H9 (cell line): ENCODE measurements at regions not wholly inside any gene's neighbourhood (a gene's known extent, or its start where the extent isn't known, plus 50 kb on each side); places are given as distances from the start of the nearest gene placed in this dataset.

Experiments
- DNase-seq: peaks from one replicate; pipeline ENCODE4 v3.0.0-alpha.2; 2017
- H2AFZ ChIP-seq: one replicate; pipeline ENCODE4 v1.6.1; 2013; ENCODE audit warnings: mild to moderate bottlenecking, low read length, control low read depth, moderate library complexity
- H2AK5ac ChIP-seq: 2 replicates; pipeline ENCODE4 v1.6.1; 2013; ENCODE audit warnings: low read length, control low read depth, mixed read lengths; ENCODE audit not compliant: insufficient read length
- H2BK120ac ChIP-seq: one replicate; pipeline ENCODE4 v1.6.1; 2013; ENCODE audit warnings: low read depth, mild to moderate bottlenecking, low read length, control low read depth, inconsistent platforms; ENCODE audit not compliant: poor library complexity, severe bottlenecking
- H2BK12ac ChIP-seq: 2 replicates; pipeline ENCODE4 v1.6.1; 2013; ENCODE audit warnings: low read length, control low read depth, mixed read lengths, low read depth; ENCODE audit not compliant: insufficient read length
- H2BK15ac ChIP-seq: 2 replicates; pipeline ENCODE4 v1.6.1; 2013; ENCODE audit warnings: low read depth, low read length, control low read depth
- H2BK20ac ChIP-seq: one replicate; pipeline ENCODE4 v1.6.1; 2013; ENCODE audit warnings: low read depth, mild to moderate bottlenecking, low read length, control low read depth, inconsistent platforms; ENCODE audit not compliant: poor library complexity, severe bottlenecking
- H2BK5ac ChIP-seq: 2 replicates; pipeline ENCODE4 v1.6.1; 2013; ENCODE audit warnings: low read length, control low read depth, mixed read lengths; ENCODE audit not compliant: insufficient read length
- H3K14ac ChIP-seq: 2 replicates; pipeline ENCODE4 v1.6.1; 2013; ENCODE audit warnings: low read length, control low read depth; ENCODE audit not compliant: insufficient read depth
- H3K18ac ChIP-seq: 2 replicates; pipeline ENCODE4 v1.6.1; 2013; ENCODE audit warnings: low read depth, mild to moderate bottlenecking, mixed read lengths, low read length, control low read depth; ENCODE audit not compliant: insufficient read length
- H3K23ac ChIP-seq: 2 replicates; pipeline ENCODE4 v1.6.1; 2013; ENCODE audit warnings: low read length, control low read depth, mixed read lengths, low read depth; ENCODE audit not compliant: insufficient read length
- H3K23me2 ChIP-seq: 2 replicates; pipeline ENCODE4 v1.6.1; 2013; ENCODE audit warnings: low read depth, mild to moderate bottlenecking, mixed read lengths, low read length, control low read depth; ENCODE audit not compliant: insufficient read length, poor library complexity, severe bottlenecking
- H3K27ac ChIP-seq: 2 replicates; pipeline ENCODE4 v1.5.1; 2013; ENCODE audit warnings: low read length, control low read depth, mixed read lengths, low read depth; ENCODE audit not compliant: insufficient read length
- H3K27me3 ChIP-seq: 2 replicates; pipeline ENCODE4 v1.6.1; 2013; ENCODE audit warnings: low read length, control low read depth, inconsistent platforms; ENCODE audit not compliant: insufficient read depth
- H3K4ac ChIP-seq: 2 replicates; pipeline ENCODE4 v1.6.1; 2013; ENCODE audit warnings: low read depth, mild to moderate bottlenecking, control low read depth, inconsistent platforms, low read length, moderate library complexity
- H3K4me1 ChIP-seq: 2 replicates; pipeline ENCODE4 v1.6.1; 2013; ENCODE audit warnings: low read length, control low read depth, inconsistent platforms; ENCODE audit not compliant: insufficient read depth
- H3K4me2 ChIP-seq: 2 replicates; pipeline ENCODE4 v1.6.1; 2013; ENCODE audit warnings: low read length, control low read depth, mixed read lengths; ENCODE audit not compliant: insufficient read length, insufficient read depth
- H3K56ac ChIP-seq: 2 replicates; pipeline ENCODE4 v1.6.1; 2013; ENCODE audit warnings: low read depth, mild to moderate bottlenecking, mixed read lengths, low read length, control low read depth; ENCODE audit not compliant: insufficient read length
- H3K79me1 ChIP-seq: 2 replicates; pipeline ENCODE4 v1.6.1; 2013; ENCODE audit warnings: low read depth, mild to moderate bottlenecking, moderate library complexity, low read length, control low read depth, inconsistent platforms; ENCODE audit not compliant: insufficient read depth, poor library complexity, severe bottlenecking
- H3K79me2 ChIP-seq: 2 replicates; pipeline ENCODE4 v1.6.1; 2013; ENCODE audit warnings: low read length, control low read depth, inconsistent platforms; ENCODE audit not compliant: insufficient read depth
- H3K9ac ChIP-seq: 2 replicates; pipeline ENCODE4 v1.6.1; 2013; ENCODE audit warnings: low read length, control low read depth, mixed read lengths; ENCODE audit not compliant: insufficient read length; ENCODE audit errors: extremely low read depth
- H3K9me3 ChIP-seq: one replicate; pipeline ENCODE4 v1.6.1; 2013; ENCODE audit warnings: low read depth, low read length, inconsistent platforms; ENCODE audit not compliant: control insufficient read depth
- H3T11ph ChIP-seq: one replicate; pipeline ENCODE4 v1.6.1; 2013; ENCODE audit warnings: mild to moderate bottlenecking, low read length, control low read depth, inconsistent platforms
- H4K20me1 ChIP-seq: one replicate; pipeline ENCODE4 v1.6.1; 2013; ENCODE audit not compliant: control insufficient read depth, insufficient read length, insufficient read depth
- H4K5ac ChIP-seq: 2 replicates; pipeline ENCODE4 v1.6.1; 2013; ENCODE audit warnings: low read depth, mild to moderate bottlenecking, mixed read lengths, low read length, control low read depth; ENCODE audit not compliant: insufficient read length
- H4K8ac ChIP-seq: replicated peaks from 2 replicates; pipeline ENCODE4 v1.6.1; 2013; ENCODE audit warnings: low read length, control low read depth, mixed read lengths, low read depth; ENCODE audit not compliant: insufficient read length
- H4K91ac ChIP-seq: 2 replicates; pipeline ENCODE4 v1.6.1; 2013; ENCODE audit warnings: low read depth, mild to moderate bottlenecking, moderate library complexity, mixed read lengths, low read length, control low read depth; ENCODE audit not compliant: insufficient read length
- H3K27ac Mint-ChIP-seq, 3 experiments: 2 replicates in 2 of 3; 3 replicates in 1 of 3; pipeline ENCODE4 v1.8.0; 2020 to 2021; ENCODE audit warnings: mixed read lengths in 3 of 3, mild to moderate bottlenecking in 1 of 3, moderate library complexity in 1 of 3
- H3K27me3 Mint-ChIP-seq: 2 replicates; pipeline ENCODE4 v1.8.0; 2021; ENCODE audit warnings: low read depth, mild to moderate bottlenecking, moderate library complexity, mixed read lengths
- H3K36me3 Mint-ChIP-seq, 3 experiments: 2 replicates in 2 of 3; 3 replicates in 1 of 3; pipeline ENCODE4 v1.8.0; 2020 to 2021; ENCODE audit warnings: low read depth in 3 of 3, mixed read lengths in 3 of 3; ENCODE audit not compliant: insufficient read depth in 1 of 3
- H3K4me1 Mint-ChIP-seq, 2 experiments: 2 replicates each; pipeline ENCODE4 v1.8.0; 2020; ENCODE audit warnings: mixed read lengths in 2 of 2
- H3K4me3 Mint-ChIP-seq, 2 experiments: 2 replicates in 1 of 2; 3 replicates in 1 of 2; pipeline ENCODE4 v1.8.0; 2020 to 2021; ENCODE audit warnings: mild to moderate bottlenecking in 2 of 2, mixed read lengths in 2 of 2, moderate library complexity in 1 of 2
- H3K9me3 Mint-ChIP-seq, 2 experiments: 2 replicates in 1 of 2; 3 replicates in 1 of 2; pipeline ENCODE4 v1.8.0; 2020; ENCODE audit warnings: mild to moderate bottlenecking in 2 of 2, mixed read lengths in 2 of 2, moderate library complexity in 1 of 2
- WGBS: extraction: QIAGEN DNeasy Blood & Tissue Kit; methylation state at CpG from one replicate; pipeline ENCODE4 v1.1.7; 2013; ENCODE audit warnings: missing lambda C conversion rate, low lambda C conversion rate, mixed read lengths; ENCODE audit not compliant: insufficient read length; ENCODE audit errors: extremely low coverage; 5-methylcytosine and 5-hydroxymethylcytosine counted together
- TF ChIP-seq, protein P1 (sequence below): fragments of 200-600 bp; sonication (generic); conservative IDR thresholded peaks from 3 replicates; pipeline ENCODE4 v1.8.0; 2021; ENCODE audit warnings: antibody characterized with exemption, mild to moderate bottlenecking

DNA sequence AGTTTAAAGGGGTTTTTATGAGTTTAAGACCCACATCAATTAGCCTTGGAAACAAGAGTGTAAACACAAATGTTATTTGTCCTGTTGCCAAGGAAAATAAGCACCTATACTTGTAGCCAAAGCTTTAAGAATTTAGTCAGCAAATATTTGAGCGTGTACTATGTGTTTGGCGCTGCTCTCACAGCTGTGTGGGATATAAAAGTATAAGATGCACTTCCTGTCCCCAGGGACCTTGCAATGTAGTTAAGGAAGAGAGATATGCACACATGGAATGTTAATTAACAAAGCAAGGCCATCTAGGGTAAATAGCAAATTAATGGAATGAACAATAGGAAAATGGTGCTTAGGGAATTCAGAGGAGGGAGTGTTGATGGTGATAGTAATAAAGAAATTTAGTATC is 134.9 kb upstream of the SRRM4 start:
- DNase-seq: no peak
- Mint-ChIP-seq H3K27ac (no peak overlapping the region), H3K9me3 (no peaks in the 10 kb centered on the region), H3K27me3 (peaks cover 16% of the 10 kb centered on the region), H3K4me1 (peaks cover 2 to 3% of the 10 kb centered on the region in 2 experiments; a peak in 3 of 4 replicates), H3K4me3 (no peak overlapping the region), H3K36me3 (no peaks in the 10 kb centered on the region; a peak in 1 of 7 replicates)
- no peaks in the 10 kb centered on the region for H4K20me1 ChIP-seq
- H2AFZ ChIP-seq: no peak overlapping the region
- no peaks in the 10 kb centered on the region for H3K27me3 ChIP-seq
- no peaks in the 10 kb centered on the region for H3K79me1 ChIP-seq
- H2BK20ac ChIP-seq: no peak overlapping the region
- H2BK12ac ChIP-seq: no peak overlapping the region
- no peak overlapping the region for H3K4ac ChIP-seq
- no peaks in the 10 kb centered on the region for H3K23me2 ChIP-seq
- H4K5ac ChIP-seq: no peak overlapping the region
- no peaks in the 10 kb centered on the region for H3K4me1 ChIP-seq
- H3K14ac ChIP-seq: no peak overlapping the region
- no peak overlapping the region for H3K9ac ChIP-seq
- TF ChIP-seq, protein P1, sequence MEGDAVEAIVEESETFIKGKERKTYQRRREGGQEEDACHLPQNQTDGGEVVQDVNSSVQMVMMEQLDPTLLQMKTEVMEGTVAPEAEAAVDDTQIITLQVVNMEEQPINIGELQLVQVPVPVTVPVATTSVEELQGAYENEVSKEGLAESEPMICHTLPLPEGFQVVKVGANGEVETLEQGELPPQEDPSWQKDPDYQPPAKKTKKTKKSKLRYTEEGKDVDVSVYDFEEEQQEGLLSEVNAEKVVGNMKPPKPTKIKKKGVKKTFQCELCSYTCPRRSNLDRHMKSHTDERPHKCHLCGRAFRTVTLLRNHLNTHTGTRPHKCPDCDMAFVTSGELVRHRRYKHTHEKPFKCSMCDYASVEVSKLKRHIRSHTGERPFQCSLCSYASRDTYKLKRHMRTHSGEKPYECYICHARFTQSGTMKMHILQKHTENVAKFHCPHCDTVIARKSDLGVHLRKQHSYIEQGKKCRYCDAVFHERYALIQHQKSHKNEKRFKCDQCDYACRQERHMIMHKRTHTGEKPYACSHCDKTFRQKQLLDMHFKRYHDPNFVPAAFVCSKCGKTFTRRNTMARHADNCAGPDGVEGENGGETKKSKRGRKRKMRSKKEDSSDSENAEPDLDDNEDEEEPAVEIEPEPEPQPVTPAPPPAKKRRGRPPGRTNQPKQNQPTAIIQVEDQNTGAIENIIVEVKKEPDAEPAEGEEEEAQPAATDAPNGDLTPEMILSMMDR: no peak
- WGBS: no CpG with 5 or more reads among the region's 2 CpGs
- no peak overlapping the region for H4K91ac ChIP-seq
- H3K23ac ChIP-seq: no peak overlapping the region
- H2BK15ac ChIP-seq: no peak overlapping the region
- no peaks in the 10 kb centered on the region for H3K9me3 ChIP-seq
- no peak overlapping the region for H3K27ac ChIP-seq
- H3K18ac ChIP-seq: no peak overlapping the region
- H3K79me2 ChIP-seq: no peaks in the 10 kb centered on the region
- no peak overlapping the region for H3K4me2 ChIP-seq
- no peak overlapping the region for H3K56ac ChIP-seq
- H4K8ac ChIP-seq: no peak overlapping the region
- H2BK5ac ChIP-seq: no peak overlapping the region
- H2BK120ac ChIP-seq: no peak overlapping the region
- no peak overlapping the region for H3T11ph ChIP-seq
- H2AK5ac ChIP-seq: no peak overlapping the region
